IPS DF 6.9 (cell line): ENCODE measurements at regions not wholly inside any gene's neighbourhood (a gene's known extent, or its start where the extent isn't known, plus 50 kb on each side); places are given as distances from the start of the nearest gene placed in this dataset.
"Not testable (repeated sequence)": the region's sequence is repeated elsewhere in the genome, so short reads cannot be mapped to it uniquely, and the experiment has no call there.

Source experiments
- DNase-seq: peaks from one replicate; pipeline ENCODE4 v3.0.0-alpha.2; 2013; ENCODE audit warnings: low read depth, low spot score
- H3K27ac ChIP-seq: one replicate; pipeline ENCODE4 v1.5.1; 2013; ENCODE audit warnings: low read length, control low read depth
- H3K27me3 ChIP-seq: 2 replicates; pipeline ENCODE4 v1.6.1; 2013; ENCODE audit warnings: mild to moderate bottlenecking, low read length; ENCODE audit not compliant: control insufficient read depth, insufficient read depth
- H3K36me3 ChIP-seq: 2 replicates; pipeline ENCODE4 v1.6.1; 2013; ENCODE audit warnings: low read length; ENCODE audit not compliant: control insufficient read depth, insufficient read depth
- H3K4me1 ChIP-seq: 2 replicates; pipeline ENCODE4 v1.6.1; 2013; ENCODE audit warnings: low read length; ENCODE audit not compliant: control insufficient read depth, insufficient read depth
- H3K4me3 ChIP-seq: 2 replicates; pipeline ENCODE4 v1.5.1; 2013; ENCODE audit warnings: mild to moderate bottlenecking, low read length
- H3K9me3 ChIP-seq: 2 replicates; pipeline ENCODE4 v1.6.1; 2013; ENCODE audit warnings: low read length, inconsistent platforms; ENCODE audit not compliant: control insufficient read depth, insufficient read depth
- WGBS: extraction: QIAGEN DNeasy Blood & Tissue Kit; methylation state at CpG from one replicate; pipeline ENCODE4 v1.1.7; 2013; ENCODE audit warnings: mixed read lengths, missing lambda C conversion rate; ENCODE audit not compliant: insufficient read length, insufficient coverage; 5-methylcytosine and 5-hydroxymethylcytosine counted together

GRCh38 chr1:229171934-229172333, 99.0 kb upstream of the RAB4A start:
- 0 out of 2 replicates have a peak, but pooled peaks cover 1% of the 10 kb centered on the region for H3K4me1 ChIP-seq
- DNase-seq: no peak
- no peak overlapping the region for H3K4me3 ChIP-seq
- no CpG with 5 or more reads among the region's 4 CpGs for WGBS
- H3K27ac ChIP-seq: no peak overlapping the region
- H3K27me3 ChIP-seq: no peaks in the 10 kb centered on the region
- H3K36me3 ChIP-seq: no peaks in the 10 kb centered on the region
- H3K9me3 ChIP-seq: no peaks in the 10 kb centered on the region

- H3K4me3 ChIP-seq, H3K4me1 ChIP-seq, H3K36me3 ChIP-seq, H3K27me3 ChIP-seq, H3K9me3 ChIP-seq, DNase-seq, H3K27ac ChIP-seq: not testable (repeated sequence)
- no CpG with 5 or more reads among the region's 14 CpGs for WGBS
Observed at GRCh38 chr1:229173491-229174476, 97.1 kb upstream of the RAB4A start.

- not testable (repeated sequence) for H3K4me1 ChIP-seq, H3K36me3 ChIP-seq, H3K27ac ChIP-seq, DNase-seq, H3K27me3 ChIP-seq, H3K9me3 ChIP-seq, H3K4me3 ChIP-seq
- WGBS: no CpG with 5 or more reads among the region's 11 CpGs
Observed at GRCh38 chr1:229175297-229175696, 95.6 kb upstream of the RAB4A start.

GRCh38 chr1:229176457-229176856, 94.5 kb upstream of the RAB4A start:
- H3K9me3 ChIP-seq, DNase-seq, H3K27ac ChIP-seq, H3K4me1 ChIP-seq, H3K27me3 ChIP-seq, H3K4me3 ChIP-seq, H3K36me3 ChIP-seq: not testable (repeated sequence)
- WGBS: no CpG with 5 or more reads among the region's 6 CpGs

DNA sequence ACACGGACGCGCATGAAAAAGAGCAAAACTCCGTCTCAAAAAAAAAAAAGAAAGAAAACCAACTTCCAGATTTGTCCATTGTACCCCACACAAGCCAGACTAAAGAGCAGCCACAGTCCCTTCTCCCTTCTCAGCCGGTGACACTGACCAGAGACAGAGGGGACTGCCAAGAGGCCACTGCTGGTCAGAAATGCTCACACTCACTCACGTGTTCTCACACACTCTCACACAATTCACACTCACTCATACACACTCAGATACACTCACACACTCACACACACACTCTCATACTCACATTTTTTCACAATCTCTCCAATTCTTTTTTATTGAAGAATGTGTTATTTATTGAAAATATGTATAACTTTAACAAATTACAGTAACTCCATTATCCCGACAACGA, 90.8 kb upstream of the RAB4A start:
- H3K9me3 ChIP-seq: no peaks in the 10 kb centered on the region
- no peaks in the 10 kb centered on the region; the same call in 1 of the 2 replicates for H3K27me3 ChIP-seq
- no peak for DNase-seq
- H3K27ac ChIP-seq: no peak overlapping the region
- H3K4me3 ChIP-seq: no peak overlapping the region
- WGBS: 100% methylated on average over 1 of the region's 8 CpGs
- H3K4me1 ChIP-seq: peaks cover 2% of the 10 kb centered on the region; the same call in 1 of the 2 replicates
- H3K36me3 ChIP-seq: no peaks in the 10 kb centered on the region

- Histone ChIP-seq H3K27me3 (no peaks in the 10 kb centered on the region; the same call in 1 of the 2 replicates), H3K4me3 (no peak overlapping the region), H3K27ac (no peak overlapping the region), H3K9me3 (no peaks in the 10 kb centered on the region), H3K36me3 (no peaks in the 10 kb centered on the region), H3K4me1 (peaks cover 2% of the 10 kb centered on the region; the same call in 1 of the 2 replicates)
- no peak for DNase-seq
- WGBS: no CpG with 5 or more reads among the region's 2 CpGs
Observed at GRCh38 chr1:229181419-229181818, 89.5 kb upstream of the RAB4A start.

GRCh38 chr1:229183588-229183987, 87.3 kb upstream of the RAB4A start:
- Histone ChIP-seq H3K4me1 (peaks cover 2% of the 10 kb centered on the region; the same call in 1 of the 2 replicates), H3K27ac (no peak overlapping the region), H3K9me3 (no peaks in the 10 kb centered on the region), H3K27me3 (no peaks in the 10 kb centered on the region; the same call in 1 of the 2 replicates), H3K36me3 (no peaks in the 10 kb centered on the region), H3K4me3 (no peak overlapping the region)
- no CpG with 5 or more reads among the region's 4 CpGs for WGBS
- no peak for DNase-seq

GRCh38 chr1:229184066-229184465, 86.8 kb upstream of the RAB4A start:
- no peaks in the 10 kb centered on the region for H3K9me3 ChIP-seq
- H3K27me3 ChIP-seq: no peaks in the 10 kb centered on the region; the same call in 1 of the 2 replicates
- no peak overlapping the region for H3K4me3 ChIP-seq
- H3K27ac ChIP-seq: no peak overlapping the region
- no peaks in the 10 kb centered on the region for H3K36me3 ChIP-seq
- H3K4me1 ChIP-seq: peaks cover 2% of the 10 kb centered on the region; the same call in 1 of the 2 replicates
- WGBS: no CpG with 5 or more reads among the region's 4 CpGs
- no peak for DNase-seq

DNA sequence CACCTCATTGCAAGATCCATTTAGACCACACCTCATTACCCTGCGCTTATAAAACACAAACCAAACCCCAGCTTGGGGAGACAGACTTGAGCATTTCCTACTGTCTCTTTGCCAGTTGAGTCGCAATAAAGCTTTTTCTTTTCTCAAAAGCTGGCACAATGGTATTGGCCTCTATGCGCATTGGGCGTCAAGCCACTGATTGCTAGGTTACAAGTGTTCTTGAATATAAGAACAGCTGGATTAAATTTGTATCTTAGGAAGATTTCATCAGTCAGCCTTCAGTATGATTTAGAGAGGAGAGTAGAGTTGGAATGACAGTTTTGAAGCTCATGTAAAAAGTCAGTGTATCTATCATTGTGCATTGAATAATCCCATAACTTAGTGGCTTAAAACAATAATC, 84.9 kb upstream of the RAB4A start:
- Histone ChIP-seq H3K36me3 (no peaks in the 10 kb centered on the region), H3K9me3 (no peaks in the 10 kb centered on the region), H3K27me3 (no peaks in the 10 kb centered on the region), H3K4me3 (no peak overlapping the region), H3K4me1 (peaks cover 2% of the 10 kb centered on the region; the same call in 1 of the 2 replicates), H3K27ac (no peak overlapping the region)
- WGBS: no CpG with 5 or more reads among the region's 4 CpGs
- DNase-seq: no peak

GRCh38 chr1:229186373-229187056, 84.4 kb upstream of the RAB4A start:
- Histone ChIP-seq H3K9me3 (no peaks in the 10 kb centered on the region), H3K27ac (no peak overlapping the region), H3K4me3 (no peak overlapping the region), H3K36me3 (no peaks in the 10 kb centered on the region), H3K4me1 (peaks cover 2% of the 10 kb centered on the region; the same call in 1 of the 2 replicates), H3K27me3 (no peaks in the 10 kb centered on the region)
- no peak for DNase-seq
- no CpG with 5 or more reads among the region's 9 CpGs for WGBS
